Neuronal stem cell (in vitro differentiated cells): ENCODE measurements at regions not wholly inside any gene's neighbourhood (a gene's known extent, or its start where the extent isn't known, plus 50 kb on each side); places are given as distances from the start of the nearest gene placed in this dataset.

Source experiments
- DNase-seq: peaks from one replicate; pipeline ENCODE4 v3.0.0-alpha.2; 2013; ENCODE audit warnings: low spot score
- H2AFZ ChIP-seq: one replicate; pipeline ENCODE4 v1.6.1; 2013; ENCODE audit warnings: mild to moderate bottlenecking, low read length, inconsistent platforms
- H2AK5ac ChIP-seq: 2 replicates; pipeline ENCODE4 v1.6.1; 2013; ENCODE audit warnings: low read depth, mild to moderate bottlenecking, inconsistent platforms, low read length, moderate library complexity, mixed read lengths
- H2BK120ac ChIP-seq: 2 replicates; pipeline ENCODE4 v1.6.1; 2013; ENCODE audit warnings: low read depth, mild to moderate bottlenecking, inconsistent platforms, low read length, moderate library complexity, mixed read lengths
- H2BK12ac ChIP-seq: one replicate; pipeline ENCODE4 v1.6.1; 2013; ENCODE audit warnings: low read length, inconsistent platforms
- H2BK15ac ChIP-seq: 2 replicates; pipeline ENCODE4 v1.6.1; 2013; ENCODE audit warnings: mild to moderate bottlenecking, low read length, inconsistent platforms, mixed read lengths
- H2BK5ac ChIP-seq: one replicate; pipeline ENCODE4 v1.6.1; 2013; ENCODE audit warnings: inconsistent platforms, mild to moderate bottlenecking, low read length, moderate library complexity
- H3K14ac ChIP-seq: one replicate; pipeline ENCODE4 v1.6.1; 2013; ENCODE audit warnings: low read length, inconsistent platforms
- H3K18ac ChIP-seq: 2 replicates; pipeline ENCODE4 v1.6.1; 2013; ENCODE audit warnings: low read length, inconsistent platforms
- H3K23ac ChIP-seq: 2 replicates; pipeline ENCODE4 v1.6.1; 2013; ENCODE audit warnings: low read depth, mild to moderate bottlenecking, mixed read lengths, low read length, inconsistent platforms; ENCODE audit not compliant: poor library complexity
- H3K27ac ChIP-seq: replicated peaks from 3 replicates; pipeline ENCODE4 v1.5.1; 2013; ENCODE audit warnings: low read length, inconsistent platforms
- H3K27me3 ChIP-seq, 3 experiments: 2 replicates each; pipeline ENCODE4 v1.6.1; 2013; ENCODE audit warnings: low read length in 3 of 3, mild to moderate bottlenecking in 2 of 3, inconsistent platforms in 1 of 3, low read depth in 1 of 3, mixed read lengths in 1 of 3, moderate library complexity in 1 of 3; ENCODE audit not compliant: control insufficient read depth in 3 of 3, insufficient read depth in 3 of 3
- H3K36me3 ChIP-seq, 2 donors: replicated peaks in 1 of 2; 2 replicates each; pipeline ENCODE4 v1.6.1; 2013; ENCODE audit warnings: low read length in 2 of 2; ENCODE audit not compliant: control insufficient read depth in 2 of 2, insufficient read depth in 2 of 2
- H3K4ac ChIP-seq: 2 replicates; pipeline ENCODE4 v1.6.1; 2013; ENCODE audit warnings: inconsistent platforms, mild to moderate bottlenecking, low read length, moderate library complexity
- H3K4me1 ChIP-seq, 2 donors: 1 replicate in 1 of 2; 2 replicates in 1 of 2; pipeline ENCODE4 v1.6.1; 2013; ENCODE audit warnings: low read length in 2 of 2, low read depth in 1 of 2; ENCODE audit not compliant: control insufficient read depth in 2 of 2, insufficient read depth in 1 of 2
- H3K4me2 ChIP-seq: one replicate; pipeline ENCODE4 v1.6.1; 2013; ENCODE audit warnings: mild to moderate bottlenecking, low read length, inconsistent platforms; ENCODE audit not compliant: insufficient read depth, poor library complexity, severe bottlenecking
- H3K4me3 ChIP-seq, 2 donors: 2 replicates each; pipeline ENCODE4 v1.5.1; 2013; ENCODE audit warnings: low read length in 2 of 2, mild to moderate bottlenecking in 2 of 2, inconsistent platforms in 1 of 2, moderate library complexity in 1 of 2
- H3K79me1 ChIP-seq: one replicate; pipeline ENCODE4 v1.6.1; 2013; ENCODE audit warnings: low read depth, mild to moderate bottlenecking, inconsistent platforms, low read length, moderate library complexity
- H3K9ac ChIP-seq: one replicate; pipeline ENCODE4 v1.6.1; 2013; ENCODE audit warnings: mild to moderate bottlenecking, low read depth, low read length, inconsistent platforms; ENCODE audit not compliant: poor library complexity
- H3K9me3 ChIP-seq, 2 donors: replicated peaks in 1 of 2; 2 replicates each; pipeline versions ENCODE3 to v1.6.1; 2013; ENCODE audit warnings: low read length in 2 of 2, mild to moderate bottlenecking in 2 of 2, inconsistent platforms in 1 of 2, low read depth in 1 of 2, mixed read lengths in 1 of 2, moderate library complexity in 1 of 2; ENCODE audit not compliant: control insufficient read depth in 2 of 2, insufficient read depth in 1 of 2
- H4K8ac ChIP-seq: one replicate; pipeline ENCODE4 v1.6.1; 2013; ENCODE audit warnings: low read depth, mild to moderate bottlenecking, inconsistent platforms, low read length, moderate library complexity
- H4K91ac ChIP-seq: one replicate; pipeline ENCODE4 v1.6.1; 2013; ENCODE audit warnings: low read length, low read depth, mild to moderate bottlenecking, inconsistent platforms; ENCODE audit not compliant: poor library complexity
- WGBS, 2 donors: extraction: QIAGEN DNeasy Blood & Tissue Kit; methylation state at CpG; one replicate each; pipeline ENCODE4 v1.1.7; 2013; ENCODE audit warnings: missing lambda C conversion rate in 2 of 2, mixed read lengths in 1 of 2; ENCODE audit not compliant: insufficient read length in 2 of 2, insufficient replicate concordance in 1 of 2; ENCODE audit errors: extremely low coverage in 2 of 2; 5-methylcytosine and 5-hydroxymethylcytosine counted together

DNA sequence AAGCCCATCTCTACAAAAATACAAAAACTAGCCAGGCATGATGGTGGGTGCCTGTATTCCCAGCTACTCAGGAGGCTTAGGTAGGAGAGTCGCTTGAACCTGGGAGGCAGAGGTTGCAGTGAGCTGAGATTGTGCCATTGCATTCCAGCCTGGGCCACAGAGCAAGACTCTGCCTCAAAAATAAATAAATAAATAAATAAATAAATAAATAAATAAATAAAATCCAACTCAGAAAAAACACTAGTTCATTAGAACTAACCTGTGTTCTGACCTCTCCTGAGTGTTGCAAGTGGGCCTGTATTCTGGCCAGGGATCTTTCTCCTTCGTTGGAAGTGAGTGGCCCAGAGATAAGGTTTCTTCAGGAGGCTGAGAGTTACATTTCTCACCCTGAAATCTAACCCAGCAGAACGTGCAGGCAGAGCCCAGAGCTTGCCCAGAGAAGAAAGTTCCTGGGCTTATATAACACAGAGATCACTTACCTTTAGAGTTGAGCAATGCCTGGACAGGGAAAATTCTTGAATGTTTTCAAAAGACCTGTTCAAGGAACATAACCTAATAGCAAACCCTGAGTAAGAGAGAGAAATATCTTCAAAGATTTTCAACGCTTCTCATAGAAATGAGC lies 583.9 kb downstream of the MCTP2 start:
- no CpG with 5 or more reads among the region's 4 CpGs for WGBS, 2 donors
- no peak overlapping the region for H3K4me2 ChIP-seq
- H4K91ac ChIP-seq, result no peak overlapping the region
- H2BK12ac ChIP-seq, result no peak overlapping the region
- H3K27me3 ChIP-seq, result no peaks in the 10 kb centered on the region
- H2BK15ac ChIP-seq, result no peak overlapping the region
- H2AK5ac ChIP-seq, result no peak overlapping the region
- H3K4me3 ChIP-seq, result no peak overlapping the region
- H3K23ac ChIP-seq, result no peak overlapping the region
- no peak overlapping the region for H2BK120ac ChIP-seq
- H3K4ac ChIP-seq, result no peak overlapping the region
- no peak overlapping the region for H3K14ac ChIP-seq
- H4K8ac ChIP-seq, result no peak overlapping the region
- no peak overlapping the region for H2BK5ac ChIP-seq
- H3K9ac ChIP-seq, result no peak overlapping the region
- no peaks in the 10 kb centered on the region for H3K36me3 ChIP-seq
- H3K4me1 ChIP-seq, result no peaks in the 10 kb centered on the region
- no peak for DNase-seq
- peaks cover 0 to 1% of the 10 kb centered on the region in 2 donors for H3K9me3 ChIP-seq
- no peak overlapping the region for H2AFZ ChIP-seq
- no peak overlapping the region for H3K18ac ChIP-seq
- no peaks in the 10 kb centered on the region for H3K79me1 ChIP-seq
- no peak overlapping the region for H3K27ac ChIP-seq

DNA sequence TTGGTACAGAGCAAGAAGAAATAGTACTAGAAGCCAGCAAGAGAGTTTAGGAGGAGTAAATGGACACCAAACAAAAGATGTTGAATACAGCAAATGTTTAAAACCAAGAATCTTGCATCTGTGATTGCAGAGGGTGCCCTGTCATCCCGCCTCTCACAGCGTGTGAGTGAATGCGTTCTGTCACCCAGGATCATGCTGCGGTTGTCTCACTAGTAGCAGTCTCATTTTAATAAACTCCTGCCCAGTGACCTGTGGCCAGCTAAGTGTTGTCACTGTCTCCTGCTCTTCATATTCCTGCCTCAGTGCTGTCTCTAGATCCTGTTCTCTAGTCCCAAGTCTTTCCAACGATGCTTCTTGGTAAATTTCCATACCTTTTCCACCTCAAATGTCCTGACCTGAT lies 584.6 kb downstream of the MCTP2 start:
- no peak overlapping the region for H2BK120ac ChIP-seq
- no peaks in the 10 kb centered on the region for H3K27me3 ChIP-seq
- no peaks in the 10 kb centered on the region for H3K79me1 ChIP-seq
- H3K4me1 ChIP-seq, result no peaks in the 10 kb centered on the region
- H2AK5ac ChIP-seq, result no peak overlapping the region
- H3K14ac ChIP-seq, result no peak overlapping the region
- H2BK15ac ChIP-seq, result no peak overlapping the region
- no peak overlapping the region for H4K91ac ChIP-seq
- no peaks in the 10 kb centered on the region for H3K36me3 ChIP-seq
- no peak overlapping the region for H2AFZ ChIP-seq
- H3K9me3 ChIP-seq, result peaks cover 0 to 1% of the 10 kb centered on the region in 2 donors
- no peak overlapping the region for H3K18ac ChIP-seq
- H3K4ac ChIP-seq, result no peak overlapping the region
- no peak overlapping the region for H3K9ac ChIP-seq
- H3K4me3 ChIP-seq, result no peak overlapping the region
- H3K4me2 ChIP-seq, result no peak overlapping the region
- H3K23ac ChIP-seq, result no peak overlapping the region
- H3K27ac ChIP-seq, result no peak overlapping the region
- H4K8ac ChIP-seq, result no peak overlapping the region
- H2BK5ac ChIP-seq, result no peak overlapping the region
- WGBS, 2 donors, result no CpG with 5 or more reads among the region's 5 CpGs
- no peak for DNase-seq
- no peak overlapping the region for H2BK12ac ChIP-seq

DNA sequence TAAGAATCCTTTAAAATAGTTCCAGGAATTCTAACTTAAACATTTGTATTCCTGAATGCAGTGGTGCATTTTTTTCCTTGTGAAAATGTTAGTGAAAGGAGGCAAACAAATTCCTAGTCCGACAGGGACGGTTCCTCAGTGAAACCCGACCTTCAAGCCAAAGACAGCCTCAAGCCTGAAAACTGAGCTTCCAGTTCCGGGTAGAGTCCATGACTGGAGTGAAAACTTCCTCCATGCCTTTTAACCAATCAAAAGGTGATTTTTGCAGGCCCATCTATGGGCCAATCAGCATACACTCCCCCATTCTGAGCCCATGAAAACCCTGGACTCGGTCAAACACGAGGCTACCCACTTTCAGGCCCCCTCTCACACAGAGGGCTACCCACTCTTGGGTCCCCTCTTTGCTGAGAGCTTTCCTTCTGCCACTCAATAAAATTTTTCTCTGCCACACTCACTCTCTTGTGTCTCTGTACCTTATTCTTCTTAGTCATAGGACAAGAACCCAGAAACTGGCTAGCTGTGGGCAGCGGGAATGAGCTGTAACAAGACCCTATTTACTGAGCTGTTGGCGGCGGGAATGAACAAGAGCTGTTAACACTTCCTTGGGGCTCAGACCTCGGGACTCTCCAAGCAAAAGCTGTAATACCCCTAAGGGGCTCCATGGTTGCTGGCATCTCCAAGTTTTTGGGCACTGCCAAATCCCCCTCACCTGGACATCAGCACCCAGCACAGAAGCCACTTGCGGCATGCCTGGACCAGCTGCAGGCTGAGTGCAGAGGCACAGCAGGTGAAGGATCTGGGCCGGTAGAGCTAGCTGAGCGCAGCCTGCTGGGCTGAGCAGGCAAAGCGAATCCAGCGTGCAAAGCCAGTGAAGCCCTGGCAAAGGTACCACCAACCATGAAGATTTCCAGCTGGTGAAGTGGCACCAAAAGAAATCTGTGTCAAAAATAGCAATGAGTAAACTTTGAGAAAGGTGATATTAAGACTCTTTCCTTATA lies 598.8 kb downstream of the MCTP2 start:
- no CpG with 5 or more reads among the region's 15 CpGs for WGBS, 2 donors

DNA sequence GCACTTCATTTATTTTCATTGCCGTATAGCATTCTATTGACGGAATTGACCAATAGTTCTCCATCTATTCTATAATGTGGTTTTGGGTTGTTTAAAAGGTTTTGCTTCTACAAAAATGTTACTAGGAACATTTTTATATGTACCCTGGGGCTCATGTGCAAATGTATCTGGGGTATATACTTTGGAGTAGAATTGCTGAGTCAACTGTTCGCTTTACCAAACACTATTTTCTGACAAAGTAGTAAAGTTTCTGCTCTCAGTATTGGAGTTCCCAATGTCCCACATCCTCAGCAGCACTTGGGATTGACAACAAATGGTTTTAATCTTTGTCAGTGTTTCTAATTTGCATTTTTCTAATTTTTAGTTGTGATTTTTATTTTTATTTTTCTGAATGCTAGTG lies 602.6 kb downstream of the MCTP2 start:
- peaks cover 0 to 2% of the 10 kb centered on the region in 2 donors for H3K9me3 ChIP-seq
- no peak overlapping the region for H3K4me2 ChIP-seq
- no peak overlapping the region for H2BK5ac ChIP-seq
- no peak overlapping the region for H2BK12ac ChIP-seq
- no peak overlapping the region for H3K18ac ChIP-seq
- no peak overlapping the region for H3K4me3 ChIP-seq
- H3K23ac ChIP-seq, result no peak overlapping the region
- H2AFZ ChIP-seq, result no peak overlapping the region
- no CpG with 5 or more reads among the region's 3 CpGs for WGBS, 2 donors
- no peak overlapping the region for H2BK120ac ChIP-seq
- no peak for DNase-seq
- no peak overlapping the region for H4K8ac ChIP-seq
- no peaks in the 10 kb centered on the region for H3K27me3 ChIP-seq
- H3K4ac ChIP-seq, result no peak overlapping the region
- H3K14ac ChIP-seq, result no peak overlapping the region
- no peaks in the 10 kb centered on the region for H3K36me3 ChIP-seq
- H2BK15ac ChIP-seq, result no peak overlapping the region
- H3K79me1 ChIP-seq, result no peaks in the 10 kb centered on the region
- H3K27ac ChIP-seq, result no peak overlapping the region
- no peaks in the 10 kb centered on the region for H3K4me1 ChIP-seq
- no peak overlapping the region for H4K91ac ChIP-seq
- H2AK5ac ChIP-seq, result no peak overlapping the region
- no peak overlapping the region for H3K9ac ChIP-seq

More for the DNA sequence above, 598.8 kb downstream of the MCTP2 start:
- Histone ChIP-seq H3K4me2 (no peak overlapping the region), H2BK12ac (no peak overlapping the region), H3K27me3 (no peaks in the 10 kb centered on the region), H3K9me3 (peaks cover 0 to under 1% of the 10 kb centered on the region in 2 donors), H3K4ac (no peak overlapping the region), H2AK5ac (no peak overlapping the region), H3K79me1 (no peaks in the 10 kb centered on the region), H4K91ac (no peak overlapping the region), H2AFZ (peak overlapping the region; percentile 40), H3K36me3 (no peaks in the 10 kb centered on the region), H2BK15ac (no peak overlapping the region), H3K4me1 (no peaks in the 10 kb centered on the region), H3K23ac (no peak overlapping the region), H3K14ac (no peak overlapping the region), H4K8ac (no peak overlapping the region), H3K4me3 (no peak overlapping the region), H3K18ac (peak overlapping the region; percentile 31), H2BK5ac (no peak overlapping the region), H3K27ac (no peak overlapping the region), H2BK120ac (no peak overlapping the region), H3K9ac (no peak overlapping the region)
- no peak for DNase-seq
